ENCODE measurements at regions not wholly inside any gene's neighbourhood (a gene's known extent, or its start where the extent isn't known, plus 50 kb on each side); places are given as distances from the start of the nearest gene placed in this dataset.

DNA sequence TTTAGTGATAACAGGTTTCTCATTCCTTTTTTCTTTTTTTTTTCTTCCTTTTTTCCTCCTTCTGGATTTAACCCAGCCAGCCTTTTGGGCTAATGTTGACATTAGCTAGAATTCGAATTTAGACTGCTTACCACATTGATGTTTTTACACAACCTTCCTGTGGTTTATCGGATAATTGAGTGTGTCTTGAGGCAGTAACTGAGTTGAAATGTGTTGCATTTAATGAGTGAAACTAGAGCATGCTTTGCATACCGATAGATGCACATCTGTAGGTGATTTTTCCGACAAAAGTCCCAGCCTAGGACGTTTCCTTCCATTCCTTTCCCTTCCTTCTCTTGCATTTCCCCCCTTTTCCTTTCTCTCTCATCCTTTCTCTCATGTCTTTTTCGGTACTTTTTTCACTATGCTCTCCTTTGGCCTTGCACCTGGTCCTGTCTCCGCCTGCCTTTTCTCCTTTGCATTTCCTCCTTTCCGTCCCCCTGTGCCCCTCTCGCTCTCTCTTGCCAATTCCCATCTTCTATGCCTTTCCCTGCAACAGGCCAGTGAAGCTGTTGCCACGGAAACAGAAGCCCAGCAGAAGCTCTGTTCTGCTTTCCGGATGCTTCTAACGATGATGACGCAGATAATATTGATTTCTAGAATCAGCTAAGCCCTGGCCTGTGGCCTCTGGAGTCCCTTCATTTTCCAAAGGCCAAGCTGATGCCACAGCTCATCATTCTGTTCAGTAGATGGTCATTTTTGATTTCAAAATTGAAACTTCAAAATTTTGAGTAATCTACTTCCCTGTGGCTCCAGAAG lies 76.1 kb downstream of the SLC25A47 start:
- DNase-seq: peak; percentile 47

GRCh38 chr14:100400115-100400514 lies 77.0 kb downstream of the SLC25A47 start:
- DNase-seq: no peak

DNA sequence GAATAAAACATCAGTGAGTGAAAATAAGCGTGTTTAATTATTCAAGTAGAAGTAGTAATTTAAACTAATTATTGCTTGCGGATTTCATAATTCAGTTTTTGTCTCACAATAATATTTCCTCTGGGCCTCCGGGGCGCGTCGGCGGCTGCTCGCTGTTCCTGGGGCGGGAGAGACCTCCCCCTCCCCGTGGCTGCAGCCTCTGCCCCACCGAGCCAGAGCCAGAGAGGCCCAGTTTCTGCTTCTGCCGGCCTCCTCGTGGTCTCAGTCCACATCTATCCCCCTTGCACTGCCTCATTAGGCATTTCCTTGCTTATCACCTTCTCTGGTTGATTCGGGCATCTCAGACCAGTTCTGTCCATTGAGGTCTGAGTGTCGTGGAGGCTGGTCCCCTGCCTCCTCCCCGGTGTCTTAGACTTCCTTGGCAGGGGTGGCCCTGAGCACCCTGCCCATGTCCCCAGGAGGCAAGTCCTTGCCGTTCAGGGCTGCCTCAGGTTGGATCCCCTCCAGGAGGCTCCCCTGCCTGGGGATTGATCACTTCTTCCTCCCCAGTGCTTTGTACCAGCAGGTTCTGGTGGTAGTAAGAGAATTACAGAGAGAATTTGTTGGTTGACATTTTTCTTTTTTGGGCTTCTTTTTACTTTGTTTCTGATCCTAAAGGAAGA lies 78.0 kb downstream of the SLC25A47 start:
- no peak for DNase-seq

GRCh38 chr14:100401792-100402191 lies 78.7 kb downstream of the SLC25A47 start:
- DNase-seq: no peak

DNA sequence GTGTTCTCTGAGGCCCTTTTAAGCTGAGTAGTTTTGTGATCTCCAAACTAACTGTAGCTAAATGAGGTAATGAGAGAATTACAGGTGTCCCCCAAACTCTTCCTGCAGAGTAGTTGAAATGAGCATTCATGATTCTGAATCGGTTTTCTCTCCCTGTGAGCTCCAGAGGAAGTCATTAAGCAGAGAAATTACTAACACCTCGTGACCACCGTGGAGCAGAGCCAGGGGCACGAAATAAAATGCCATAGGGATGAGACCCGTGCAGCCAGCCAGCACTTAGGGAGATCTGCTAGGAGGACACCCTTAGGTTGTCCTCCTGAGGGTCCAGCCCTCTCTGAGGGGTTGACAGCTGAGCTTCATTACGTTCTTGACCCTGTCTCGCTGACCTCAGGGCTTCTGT lies 79.5 kb downstream of the SLC25A47 start:
- no peak for DNase-seq

GRCh38 chr14:100403105-100403504 lies 80.0 kb downstream of the SLC25A47 start:
- DNase-seq: no peak

GRCh38 chr14:100403802-100404365 lies 80.7 kb downstream of the SLC25A47 start:
- DNase-seq: no peak

DNA sequence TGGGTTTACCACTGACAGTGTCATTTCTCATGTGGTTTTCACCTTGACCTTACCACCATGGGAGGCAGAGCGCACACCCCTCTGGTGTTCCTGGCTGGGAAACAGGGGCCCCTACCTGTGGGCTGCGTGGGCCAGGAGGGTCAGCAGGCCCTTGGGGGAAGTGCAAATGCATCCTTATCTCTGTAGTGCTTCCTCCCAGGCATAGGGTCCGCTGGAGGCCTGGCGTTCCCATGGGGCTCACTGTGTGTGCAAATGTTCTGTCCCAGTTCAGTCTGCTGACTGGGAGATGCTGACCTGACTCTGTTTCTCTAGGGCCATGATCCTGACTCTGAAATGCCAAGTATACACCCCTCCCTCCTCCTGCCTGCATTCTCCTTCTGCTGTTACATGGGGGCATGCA lies 81.3 kb downstream of the SLC25A47 start:
- no peak for DNase-seq

- no peak for DNase-seq
Measured at GRCh38 chr14:100405760-100406455, 82.8 kb downstream of the SLC25A47 start.

- peak; percentile 27 for DNase-seq
Measured at GRCh38 chr14:100406505-100407131, 83.5 kb downstream of the SLC25A47 start.

- DNase-seq: no peak
Measured at GRCh38 chr14:100407376-100408102, 84.4 kb downstream of the SLC25A47 start.

DNA sequence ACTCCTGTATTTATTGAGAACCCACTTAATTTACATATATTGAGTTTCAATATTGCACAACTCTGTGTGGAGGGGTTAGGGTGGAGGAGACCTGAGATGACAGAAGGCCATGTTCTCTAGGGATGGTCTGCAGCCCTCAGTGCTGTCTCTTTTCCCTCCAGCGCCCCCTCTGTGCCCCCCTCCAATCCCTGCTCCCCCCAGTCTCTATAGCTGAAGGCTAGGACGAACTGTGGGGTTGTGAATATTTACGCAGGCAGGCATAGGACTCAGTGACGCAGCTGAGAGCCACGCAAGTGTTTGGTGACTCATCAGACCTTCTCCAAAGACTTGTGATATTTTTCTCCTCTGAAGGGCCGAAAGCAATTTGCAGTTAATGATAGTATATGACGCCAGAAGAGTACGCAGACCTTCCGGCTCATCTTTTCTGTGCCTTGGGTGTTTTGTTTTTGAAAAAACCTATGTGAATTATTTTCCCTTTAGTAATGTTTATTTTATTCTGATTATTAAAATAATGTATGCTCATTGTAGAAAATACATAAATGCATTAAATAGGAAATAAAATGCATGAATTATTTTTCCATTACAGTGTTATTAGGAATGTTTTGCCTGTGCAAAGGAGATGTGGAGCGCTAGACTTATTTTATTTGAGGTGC lies 85.3 kb downstream of the SLC25A47 start:
- peak; percentile 43 for DNase-seq

GRCh38 chr14:100409003-100409360 lies 85.8 kb downstream of the SLC25A47 start:
- no peak for DNase-seq

- no peak for DNase-seq
Measured at GRCh38 chr14:100409651-100410050, 86.5 kb downstream of the SLC25A47 start.

DNA sequence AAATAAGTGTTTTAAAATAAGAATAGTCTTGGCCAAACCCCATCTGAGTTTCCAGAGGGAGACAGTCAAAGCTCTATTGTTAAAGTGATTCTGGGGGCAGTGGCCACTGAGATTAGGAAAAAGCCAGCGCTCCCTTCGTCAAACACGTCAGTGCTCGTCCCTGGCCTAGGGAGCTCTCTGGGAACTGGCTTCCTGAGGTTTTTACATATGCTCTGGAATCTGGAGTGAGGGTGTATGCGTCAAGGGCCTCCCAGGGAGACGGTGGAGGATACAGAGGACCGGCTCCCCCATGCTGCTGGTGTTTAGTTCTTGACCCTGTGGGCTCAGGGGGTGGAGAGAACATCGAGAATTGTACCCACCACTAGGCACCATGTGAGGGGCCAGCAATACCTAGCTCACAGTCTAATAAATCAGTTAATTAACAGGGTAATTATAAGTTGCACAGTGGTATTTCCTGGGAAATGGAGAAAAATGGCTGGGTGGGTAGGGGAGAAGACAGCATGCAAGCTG lies 87.0 kb downstream of the SLC25A47 start:
- DNase-seq: peak; percentile 75

- DNase-seq: no peak
Measured at GRCh38 chr14:100413699-100414098, 90.6 kb downstream of the SLC25A47 start.

GRCh38 chr14:100415226-100415625 lies 92.1 kb downstream of the SLC25A47 start:
- no peak for DNase-seq

- no peak for DNase-seq
Measured at GRCh38 chr14:100416081-100416680, 93.0 kb downstream of the SLC25A47 start.

- DNase-seq: peak; percentile 90
Measured at GRCh38 chr14:100416921-100417860, 94.1 kb downstream of the SLC25A47 start.

DNA sequence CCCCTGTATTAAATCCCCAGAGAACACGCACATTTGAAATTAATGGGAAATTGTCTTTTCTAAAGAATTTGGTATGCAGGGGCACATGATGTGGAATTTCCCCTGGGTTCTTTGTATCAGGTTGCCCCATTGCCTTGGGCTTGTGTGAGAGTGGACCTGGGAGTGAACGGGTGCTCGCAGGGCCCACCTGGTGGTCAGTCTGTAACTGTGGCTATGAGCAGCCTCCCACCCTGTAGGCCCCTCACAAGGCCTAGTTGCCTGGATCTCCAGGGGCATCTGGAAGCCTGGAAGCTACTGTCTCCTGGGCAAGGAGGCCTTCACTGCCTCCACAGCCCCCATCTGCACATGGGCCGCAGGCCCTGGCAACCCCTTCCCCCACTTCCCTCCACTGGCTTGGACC lies 96.7 kb downstream of the SLC25A47 start:
- no peak for DNase-seq

Data from fibroblast of upper back skin (primary cell).